Spleen (tissue), 11 donors: ENCODE measurements at regions not wholly inside any gene's neighbourhood (a gene's known extent, or its start where the extent isn't known, plus 50 kb on each side); places are given as distances from the start of the nearest gene placed in this dataset.

ENCODE experiments used
- DNase-seq: peaks from one replicate; pipeline ENCODE4 v3.0.0-alpha.2; 2020
- H3K27ac ChIP-seq, 8 donors: fragments of 200-600 bp; sonication (generic) in 7 of 8; 1 replicate in 4 of 8; 2 replicates in 4 of 8; pipeline versions ENCODE4 v1.5.0 to v1.8.0; 2016 to 2021; ENCODE audit warnings: inconsistent platforms in 4 of 8, mild to moderate bottlenecking in 4 of 8, moderate library complexity in 1 of 8
- H3K27me3 ChIP-seq, 7 donors: fragments of 200-600 bp; sonication (generic) in 6 of 7; replicated peaks in 1 of 7; 1 replicate in 4 of 7; 2 replicates in 3 of 7; pipeline versions ENCODE4 v1.5.0 to v1.8.0; 2016 to 2021; ENCODE audit warnings: inconsistent platforms in 3 of 7, mild to moderate bottlenecking in 1 of 7
- H3K36me3 ChIP-seq, 6 donors: fragments of 200-600 bp; sonication (generic) in 5 of 6; 1 replicate in 4 of 6; 2 replicates in 2 of 6; pipeline versions ENCODE4 v1.5.0 to v1.8.0; 2016 to 2021; ENCODE audit warnings: inconsistent platforms in 2 of 6
- H3K4me1 ChIP-seq, 6 donors: fragments of 200-600 bp; sonication (generic) in 5 of 6; 1 replicate in 3 of 6; 2 replicates in 3 of 6; pipeline versions ENCODE4 v1.5.0 to v1.8.0; 2016 to 2021; ENCODE audit warnings: inconsistent platforms in 3 of 6
- H3K4me3 ChIP-seq, 8 donors: fragments of 200-600 bp; sonication (generic) in 7 of 8; 1 replicate in 4 of 8; 2 replicates in 4 of 8; pipeline versions ENCODE4 v1.5.0 to v1.8.0; 2016 to 2021; ENCODE audit warnings: inconsistent platforms in 4 of 8, mild to moderate bottlenecking in 4 of 8, moderate library complexity in 2 of 8
- H3K9me3 ChIP-seq, 8 donors: fragments of 200-600 bp; sonication (generic) in 7 of 8; 1 replicate in 4 of 8; 2 replicates in 4 of 8; pipeline versions ENCODE4 v1.5.0 to v1.8.0; 2016 to 2021; ENCODE audit warnings: inconsistent platforms in 4 of 8
- CTCF ChIP-seq, 11 experiments: fragments of 200-600 bp in 7 of 11; fragments of 450-650 bp in 4 of 11; sonication (generic) in 4 of 11; IDR thresholded peaks in 8 of 11; conservative IDR thresholded peaks in 3 of 11; 1 replicate in 7 of 11; 2 replicates in 4 of 11; pipeline versions ENCODE4 v1.4.0 to v1.8.0; 2016 to 2021; ENCODE audit warnings: antibody characterized with exemption in 11 of 11, inconsistent platforms in 4 of 11, mild to moderate bottlenecking in 1 of 11
- POLR2A ChIP-seq, 3 donors: fragments of 450-650 bp; IDR thresholded peaks; one replicate each; pipeline ENCODE4 v1.5.1; 2017; ENCODE audit warnings: antibody characterized with exemption in 3 of 3, mild to moderate bottlenecking in 1 of 3
- POLR2AphosphoS5 ChIP-seq, 3 donors: sonication (generic); formaldehyde crosslinking; IDR thresholded peaks; one replicate each; pipeline ENCODE4 v1.5.1; 2017; ENCODE audit warnings: antibody characterized with exemption in 3 of 3
- WGBS, 5 donors: extraction: QIAGEN DNeasy Blood & Tissue Kit in 3 of 5; methylation state at CpG; one replicate each; pipeline versions ENCODE4 v1.1.5 to v1.1.7; 2013 to 2018; 5-methylcytosine and 5-hydroxymethylcytosine counted together
- intact Hi-C: fragments of 100-400 bp; cut with DNase I; formaldehyde crosslinking; loops from one replicate; pipeline ENCODE4 v1.15.0; 2023; ENCODE audit warnings: low total_unique reads
- donor health status: healthy with polysubstance abuse.
- donor health status: DM: no; HTN: no; CAD: no; lungs with moderate emphysema.
- donor health status: DM: no; HTN: no; CAD: no.
- donor health status: Bipolar disorder and iron deficiency.
- donor health status: healthy.
- donor health status: DM: no; HTN: no; CAD: no.
- donor health status: DM: yes; HTN: yes; CAD: no.

- TF ChIP-seq CTCF (IDR thresholded peaks at IDR 0.05 in 8 of 11, conservative IDR thresholded peaks at IDR 0.05 in 3 of 11) (no peak), POLR2A (IDR thresholded peaks at IDR 0.05) (no peak), POLR2AphosphoS5 (IDR thresholded peaks at IDR 0.05) (no peak)
- no peaks in the 10 kb centered on the region for H3K36me3 ChIP-seq
- H3K4me1 ChIP-seq, result peaks cover 0 to 6% (median 0%) of the 10 kb centered on the region in 6 donors
- H3K27ac ChIP-seq, result no peak overlapping the region
- no peaks in the 10 kb centered on the region for H3K27me3 ChIP-seq
- H3K4me3 ChIP-seq, result no peak overlapping the region
- intact Hi-C loops, result no loop called here
- no peaks in the 10 kb centered on the region for H3K9me3 ChIP-seq
- DNase-seq, result no peak
These were observed 112.3 kb upstream of the ZNF521 start for GRCh38 chr18:25464227-25464626.

GRCh38 chr18:25463726-25464125, 111.8 kb upstream of the ZNF521 start:
- H3K4me3 ChIP-seq, result no peak overlapping the region
- no peaks in the 10 kb centered on the region for H3K9me3 ChIP-seq
- no peak for DNase-seq
- TF ChIP-seq POLR2A (IDR thresholded peaks at IDR 0.05) (no peak), CTCF (IDR thresholded peaks at IDR 0.05 in 8 of 11, conservative IDR thresholded peaks at IDR 0.05 in 3 of 11) (no peak), POLR2AphosphoS5 (IDR thresholded peaks at IDR 0.05) (no peak)
- peaks cover 0 to 6% (median 0%) of the 10 kb centered on the region in 6 donors for H3K4me1 ChIP-seq
- intact Hi-C loops, result no loop called here
- H3K27ac ChIP-seq, result no peak overlapping the region
- no peaks in the 10 kb centered on the region for H3K27me3 ChIP-seq
- no peaks in the 10 kb centered on the region for H3K36me3 ChIP-seq
- 69 to 81% (median 73%) methylated on average over 4 of the region's 4 CpGs for WGBS, 5 donors

GRCh38 chr18:25459814-25460213, 107.8 kb upstream of the ZNF521 start:
- no peaks in the 10 kb centered on the region for H3K9me3 ChIP-seq
- no peak overlapping the region for H3K27ac ChIP-seq
- H3K4me3 ChIP-seq, result no peak overlapping the region
- no peaks in the 10 kb centered on the region for H3K27me3 ChIP-seq
- intact Hi-C loops, result no loop called here
- no peaks in the 10 kb centered on the region for H3K36me3 ChIP-seq
- 43 to 79% (median 67%) methylated on average over 1 of the region's 1 CpG for WGBS, 5 donors
- TF ChIP-seq CTCF (IDR thresholded peaks at IDR 0.05 in 8 of 11, conservative IDR thresholded peaks at IDR 0.05 in 3 of 11) (no peak), POLR2A (IDR thresholded peaks at IDR 0.05) (no peak), POLR2AphosphoS5 (IDR thresholded peaks at IDR 0.05) (no peak)
- DNase-seq, result no peak
- peaks cover 0 to 7% (median 0%) of the 10 kb centered on the region in 6 donors for H3K4me1 ChIP-seq

GRCh38 chr18:25457601-25458000, 105.6 kb upstream of the ZNF521 start:
- Histone ChIP-seq H3K36me3 (no peaks in the 10 kb centered on the region), H3K27ac (no peak overlapping the region), H3K4me3 (no peak overlapping the region), H3K4me1 (peaks cover 0 to 7% (median 0%) of the 10 kb centered on the region in 6 donors), H3K9me3 (no peaks in the 10 kb centered on the region), H3K27me3 (no peaks in the 10 kb centered on the region)
- TF ChIP-seq CTCF (IDR thresholded peaks at IDR 0.05 in 8 of 11, conservative IDR thresholded peaks at IDR 0.05 in 3 of 11) (no peak), POLR2A (IDR thresholded peaks at IDR 0.05) (no peak), POLR2AphosphoS5 (IDR thresholded peaks at IDR 0.05) (no peak)
- 62 to 79% (median 74%) methylated on average over 3 of the region's 3 CpGs for WGBS, 5 donors
- DNase-seq, result no peak
- intact Hi-C loops, result no loop called here
